ENCODE measurements at regions not wholly inside any gene's neighbourhood (a gene's known extent, or its start where the extent isn't known, plus 50 kb on each side); places are given as distances from the start of the nearest gene placed in this dataset.

DNA sequence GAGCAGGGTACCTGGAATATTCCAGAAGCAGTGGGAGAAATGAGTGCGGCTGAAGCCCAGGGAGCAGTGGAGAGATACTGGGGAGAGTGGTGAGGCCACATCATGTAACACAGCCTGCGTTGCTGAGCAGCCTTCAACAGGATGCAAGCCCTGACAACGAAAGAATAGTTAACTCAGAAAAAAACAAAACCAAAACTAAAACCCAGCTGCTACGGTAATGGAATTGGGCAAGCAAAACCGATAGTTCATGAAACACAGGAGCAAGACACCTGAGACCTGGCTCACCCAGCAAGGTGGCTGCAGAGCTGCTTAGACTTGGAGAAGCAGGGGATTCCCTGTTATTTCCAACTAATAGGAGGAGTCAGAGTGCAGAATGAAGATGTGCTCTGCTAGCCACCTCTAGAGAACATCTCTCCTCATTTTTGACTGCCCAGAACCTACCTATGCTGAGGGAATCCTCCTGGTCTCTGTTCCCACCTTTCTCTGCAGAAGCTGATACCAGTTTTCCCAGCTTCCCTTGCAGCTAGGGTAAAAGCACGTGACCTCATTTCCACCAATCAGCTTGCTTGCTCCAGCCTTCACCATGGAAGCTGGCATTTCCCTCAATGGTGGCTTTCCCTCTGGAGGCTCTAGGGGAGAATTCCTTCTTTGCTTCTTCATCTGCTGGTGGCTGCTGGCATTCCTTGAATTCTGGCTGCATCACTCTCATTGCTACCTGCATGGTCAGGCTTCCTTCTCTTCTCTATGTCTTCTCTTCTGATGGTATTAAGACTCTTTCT lies 59.4 kb upstream of the XYLT1 start:
- in situ Hi-C loops (cut with HindIII; ENCODE audit: low sequenced_read_pairs): no loop called here

DNA sequence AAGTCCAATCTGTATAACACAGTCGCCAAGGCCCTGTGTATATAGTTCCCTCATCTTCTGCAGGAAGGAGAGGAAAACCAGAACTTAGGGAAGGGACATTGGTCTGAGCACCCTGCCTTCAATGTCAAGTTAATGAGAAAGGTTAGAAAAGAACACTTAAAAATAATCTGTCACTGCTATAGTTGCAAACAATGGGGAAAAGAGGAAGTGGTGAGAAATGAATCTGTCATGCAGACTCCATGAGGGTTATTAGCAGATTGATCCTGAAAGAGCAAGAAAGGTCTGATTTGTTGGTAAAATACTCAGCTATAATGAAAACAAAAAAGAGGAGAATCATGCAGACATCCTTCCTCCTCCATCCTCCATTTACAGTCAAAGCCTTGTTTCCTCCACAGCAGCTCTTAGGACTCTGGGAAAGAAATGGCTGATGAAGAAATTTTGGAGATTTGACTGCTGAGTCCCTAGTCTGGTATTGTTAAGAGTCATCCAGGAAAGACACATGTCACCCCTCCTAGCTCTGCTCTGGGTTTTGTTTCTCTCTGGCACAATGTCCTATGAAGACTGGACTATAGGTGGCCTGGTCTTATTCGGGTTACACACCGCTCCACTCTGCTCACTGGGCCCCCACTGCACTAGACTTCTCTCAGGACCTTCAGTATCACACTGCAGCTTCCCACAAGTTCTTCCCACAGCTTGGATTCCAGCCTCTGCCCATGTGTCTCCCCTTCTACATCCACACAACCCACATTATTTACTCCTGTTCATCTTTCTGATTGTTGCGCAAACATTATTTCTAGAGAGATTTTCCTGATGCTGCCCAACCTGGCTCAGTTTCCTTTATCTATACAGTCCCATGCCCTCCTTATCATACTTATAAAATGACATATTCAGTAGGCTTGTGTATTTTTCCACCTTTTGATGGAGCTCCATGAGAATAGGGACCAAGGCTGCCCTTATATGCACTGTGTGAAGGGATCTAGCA lies 56.5 kb upstream of the XYLT1 start:
- in situ Hi-C loops (cut with HindIII; ENCODE audit: low sequenced_read_pairs): no loop called here

DNA sequence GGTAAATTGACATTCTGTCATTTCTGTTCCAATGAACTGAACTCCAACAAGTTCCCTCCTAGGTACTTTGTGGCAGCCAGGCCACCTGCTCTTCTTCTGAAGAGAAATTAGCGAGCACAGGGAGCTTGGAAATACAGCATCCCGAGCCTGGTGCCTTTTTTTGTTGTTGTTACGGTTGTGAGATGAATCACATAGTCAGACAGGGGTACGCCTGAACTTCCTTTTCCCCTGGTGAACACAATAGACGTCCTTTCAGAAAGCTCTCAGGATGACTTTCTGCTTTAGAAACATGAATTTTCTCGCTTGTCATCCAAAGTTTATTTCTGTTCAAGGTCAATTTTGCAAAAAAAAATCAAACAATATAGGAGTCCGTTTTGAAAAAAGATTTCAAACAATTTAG lies 53.9 kb upstream of the XYLT1 start:
- in situ Hi-C loops (cut with HindIII; ENCODE audit: low sequenced_read_pairs): no loop called here

GRCh38 chr16:17520561-17520960 lies 49.8 kb upstream of the XYLT1 start:
- in situ Hi-C loops (cut with HindIII; ENCODE audit: low sequenced_read_pairs): no loop called here

All from endothelial cell of hepatic sinusoid (primary cell).